ENCODE measurements at regions not wholly inside any gene's neighbourhood (a gene's known extent, or its start where the extent isn't known, plus 50 kb on each side); places are given as distances from the start of the nearest gene placed in this dataset.

DNA sequence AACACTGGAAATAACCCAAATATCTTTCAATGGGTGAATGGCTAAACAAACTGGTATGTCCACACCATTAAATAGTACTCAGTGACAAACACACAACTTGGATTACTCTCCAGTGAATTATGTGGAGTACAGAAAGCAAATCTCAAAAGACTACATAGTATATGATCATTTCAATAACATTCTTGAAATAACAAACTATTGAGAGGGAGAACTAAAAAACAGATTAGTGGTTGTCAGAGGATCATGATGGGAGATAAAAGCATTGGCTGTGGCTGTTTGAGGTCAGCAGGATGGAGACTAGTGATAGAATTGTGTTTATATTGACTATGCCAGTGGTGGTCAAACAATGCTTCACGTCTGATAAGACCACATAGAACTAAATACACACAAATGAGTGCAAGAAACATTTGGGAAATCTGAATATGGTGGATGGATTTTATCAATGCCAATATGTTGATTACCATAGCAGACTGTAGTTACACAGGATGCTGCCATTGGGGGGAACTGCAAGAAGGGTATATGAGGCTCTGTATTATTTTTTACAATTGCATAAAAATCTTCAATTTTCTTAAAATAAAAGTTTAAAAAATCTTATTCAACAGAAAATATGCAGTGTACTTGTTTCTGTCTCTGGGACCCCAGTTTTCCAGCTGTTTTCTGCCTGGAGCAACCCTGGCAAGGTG is 242.0 kb downstream of the TBXT start:
- no peaks in the 10 kb centered on the region for H3K4me1 ChIP-seq (ENCODE audit: control insufficient read depth, insufficient read depth, low read length)

DNA sequence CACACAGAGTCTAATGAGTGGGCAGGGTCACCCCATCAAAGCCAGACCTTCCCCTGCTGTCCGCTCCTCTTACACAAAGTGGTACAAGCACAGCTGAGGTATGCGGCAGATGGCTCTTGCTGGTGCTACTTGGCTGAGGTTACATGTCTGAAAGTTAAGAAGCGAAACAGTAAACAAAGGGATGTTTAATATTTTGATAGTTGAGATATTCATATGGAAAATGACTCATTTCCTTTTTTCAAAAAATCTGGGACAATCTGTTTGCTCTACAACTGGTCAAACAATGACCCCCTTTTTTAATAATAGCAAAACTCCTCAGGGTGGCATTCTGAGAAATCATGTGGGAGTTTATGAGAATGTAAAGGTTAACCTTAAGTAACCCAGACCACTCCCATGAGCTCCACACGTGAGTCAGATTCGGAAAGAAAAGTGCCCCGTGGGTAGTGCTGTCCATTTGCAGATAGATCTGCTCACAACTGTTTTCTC is 245.3 kb downstream of the TBXT start:
- H3K4me1 ChIP-seq (ENCODE audit: control insufficient read depth, insufficient read depth, low read length), result no peaks in the 10 kb centered on the region
- no peaks in the 10 kb centered on the region for H3K36me3 ChIP-seq (ENCODE audit: control insufficient read depth, insufficient read depth, low read length)
- no peaks in the 10 kb centered on the region for H3K9me3 ChIP-seq (ENCODE audit: control insufficient read depth, low read length)
- H3K27ac ChIP-seq (ENCODE audit: insufficient read depth, low read depth, low read length, poor library complexity, severe bottlenecking), result no peak overlapping the region
- 94 to 95% methylated on average over 6 of the region's 6 CpGs for WGBS, 2 experiments
- H3K27me3 ChIP-seq (ENCODE audit: control insufficient read depth, insufficient read depth, low read length, poor library complexity, severe bottlenecking), result no peaks in the 10 kb centered on the region
- no peak overlapping the region for H3K4me3 ChIP-seq (ENCODE audit: insufficient read depth, low read depth, low read length)

More for the DNA sequence above, 242.0 kb downstream of the TBXT start:
- WGBS, 2 experiments, result 86 to 100% methylated on average over 1 of the region's 1 CpG
- no peaks in the 10 kb centered on the region for H3K27me3 ChIP-seq (ENCODE audit: control insufficient read depth, insufficient read depth, low read length, poor library complexity, severe bottlenecking)
- H3K4me3 ChIP-seq (ENCODE audit: insufficient read depth, low read depth, low read length), result no peak overlapping the region
- no peak overlapping the region for H3K27ac ChIP-seq (ENCODE audit: insufficient read depth, low read depth, low read length, poor library complexity, severe bottlenecking)
- no peaks in the 10 kb centered on the region for H3K36me3 ChIP-seq (ENCODE audit: control insufficient read depth, insufficient read depth, low read length)
- H3K9me3 ChIP-seq (ENCODE audit: control insufficient read depth, low read length), result no peaks in the 10 kb centered on the region

DNA sequence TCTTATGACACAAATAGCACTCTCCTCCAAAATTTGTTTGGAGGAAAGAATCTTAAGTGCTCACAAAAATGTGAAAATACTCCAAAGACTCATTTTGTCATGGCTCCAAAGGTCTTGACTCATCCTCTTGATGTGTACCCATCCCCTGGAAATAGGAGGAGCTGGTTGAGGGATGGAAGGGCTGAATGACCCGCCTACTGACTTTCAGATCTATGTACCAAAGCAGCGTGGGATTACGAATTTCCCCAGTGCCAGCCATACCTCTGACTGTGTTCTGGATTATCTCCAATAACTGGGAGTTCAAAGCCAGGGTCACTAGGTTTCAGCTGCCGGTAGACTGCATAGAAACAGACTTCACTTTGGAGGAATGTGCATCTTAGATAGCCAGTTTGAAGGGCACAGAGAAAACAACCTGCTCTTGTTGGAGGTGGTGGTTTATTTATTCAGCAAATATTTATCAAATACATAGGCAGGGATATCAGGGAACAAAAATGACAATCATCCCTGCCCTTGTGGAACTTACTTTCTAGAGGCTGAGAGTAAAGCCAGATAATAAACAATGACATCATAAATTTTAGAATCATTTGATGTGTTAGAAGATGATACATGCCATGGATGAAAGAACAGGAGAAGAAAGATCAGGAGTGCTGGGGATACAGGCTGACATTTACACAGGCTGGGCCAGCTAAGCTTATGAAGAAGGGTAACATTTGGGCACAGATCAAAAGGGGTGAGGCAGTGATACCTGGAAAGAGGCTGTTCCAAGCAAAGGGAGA is 246.6 kb downstream of the TBXT start:
- no peaks in the 10 kb centered on the region for H3K9me3 ChIP-seq (ENCODE audit: control insufficient read depth, low read length)
- no peak overlapping the region for H3K27ac ChIP-seq (ENCODE audit: insufficient read depth, low read depth, low read length, poor library complexity, severe bottlenecking)
- no peaks in the 10 kb centered on the region for H3K4me1 ChIP-seq (ENCODE audit: control insufficient read depth, insufficient read depth, low read length)
- H3K36me3 ChIP-seq (ENCODE audit: control insufficient read depth, insufficient read depth, low read length), result no peaks in the 10 kb centered on the region
- no peak overlapping the region for H3K4me3 ChIP-seq (ENCODE audit: insufficient read depth, low read depth, low read length)
- H3K27me3 ChIP-seq (ENCODE audit: control insufficient read depth, insufficient read depth, low read length, poor library complexity, severe bottlenecking), result no peaks in the 10 kb centered on the region
- WGBS, 2 experiments, result 88 to 94% methylated on average over 4 of the region's 4 CpGs

DNA sequence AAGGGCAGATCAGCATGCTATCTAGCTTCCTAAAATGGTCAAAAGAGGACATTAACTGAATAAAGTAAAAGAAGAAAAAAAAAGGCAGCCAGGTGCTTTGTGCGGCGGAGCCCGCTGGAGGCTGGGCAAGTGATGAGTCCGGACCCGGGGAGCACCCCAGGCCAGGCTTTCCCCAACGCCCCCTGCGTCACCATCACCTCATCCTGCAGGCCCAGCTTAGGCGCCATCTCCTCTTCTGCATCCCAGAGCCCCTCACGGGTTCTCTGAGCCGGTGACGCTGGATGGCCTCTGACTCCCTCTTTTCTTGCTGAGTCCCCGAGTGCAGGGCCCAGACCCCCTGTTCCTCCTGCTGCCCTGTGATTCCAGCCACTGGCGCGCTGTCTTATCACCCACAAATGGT is 250.1 kb downstream of the TBXT start:
- no peaks in the 10 kb centered on the region for H3K4me1 ChIP-seq (ENCODE audit: control insufficient read depth, insufficient read depth, low read length)
- WGBS, 2 experiments, result 94 to 96% methylated on average over 14 of the region's 14 CpGs
- no peaks in the 10 kb centered on the region for H3K36me3 ChIP-seq (ENCODE audit: control insufficient read depth, insufficient read depth, low read length)
- no peak overlapping the region for H3K27ac ChIP-seq (ENCODE audit: insufficient read depth, low read depth, low read length, poor library complexity, severe bottlenecking)
- H3K4me3 ChIP-seq (ENCODE audit: insufficient read depth, low read depth, low read length), result no peak overlapping the region
- no peaks in the 10 kb centered on the region for H3K9me3 ChIP-seq (ENCODE audit: control insufficient read depth, low read length)
- no peaks in the 10 kb centered on the region for H3K27me3 ChIP-seq (ENCODE audit: control insufficient read depth, insufficient read depth, low read length, poor library complexity, severe bottlenecking)

DNA sequence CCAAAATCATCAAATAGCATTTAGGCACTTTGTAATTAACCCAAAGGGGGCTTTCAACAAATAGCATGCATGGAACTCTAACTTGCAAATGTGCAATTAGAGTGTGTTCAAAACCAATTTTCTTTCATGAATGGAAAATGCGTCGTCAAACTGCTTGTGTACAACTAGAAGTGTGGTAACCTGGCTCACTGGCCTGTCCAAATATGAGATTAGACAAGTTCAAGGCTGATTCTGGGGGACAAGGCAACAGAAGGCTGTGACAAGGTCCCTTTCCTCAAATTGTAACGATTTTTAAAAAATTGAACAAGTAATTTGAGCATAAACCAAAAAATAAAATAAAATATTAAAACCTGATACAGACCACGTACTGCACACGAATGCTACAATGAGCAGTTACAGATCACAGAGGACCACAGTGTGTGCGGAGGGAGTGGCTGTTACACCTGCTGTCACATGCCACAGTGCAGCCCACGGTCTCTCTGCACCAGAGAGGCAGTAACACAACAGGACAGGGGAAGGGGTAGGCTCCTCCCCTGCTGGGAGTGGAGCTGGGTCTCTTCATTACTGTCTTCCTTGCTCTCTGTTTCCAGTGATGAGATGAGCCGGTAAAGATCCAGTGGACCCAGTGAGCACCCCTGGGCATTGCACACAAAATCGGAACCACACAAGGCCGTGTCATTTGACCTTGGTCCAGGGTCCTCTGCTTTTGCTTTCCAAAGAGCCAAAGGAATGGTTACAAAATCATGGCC is 252.2 kb upstream of the PDE10A start:
- WGBS, 2 experiments, result 91 to 92% methylated on average over 9 to 10 of the region's 10 CpGs

DNA sequence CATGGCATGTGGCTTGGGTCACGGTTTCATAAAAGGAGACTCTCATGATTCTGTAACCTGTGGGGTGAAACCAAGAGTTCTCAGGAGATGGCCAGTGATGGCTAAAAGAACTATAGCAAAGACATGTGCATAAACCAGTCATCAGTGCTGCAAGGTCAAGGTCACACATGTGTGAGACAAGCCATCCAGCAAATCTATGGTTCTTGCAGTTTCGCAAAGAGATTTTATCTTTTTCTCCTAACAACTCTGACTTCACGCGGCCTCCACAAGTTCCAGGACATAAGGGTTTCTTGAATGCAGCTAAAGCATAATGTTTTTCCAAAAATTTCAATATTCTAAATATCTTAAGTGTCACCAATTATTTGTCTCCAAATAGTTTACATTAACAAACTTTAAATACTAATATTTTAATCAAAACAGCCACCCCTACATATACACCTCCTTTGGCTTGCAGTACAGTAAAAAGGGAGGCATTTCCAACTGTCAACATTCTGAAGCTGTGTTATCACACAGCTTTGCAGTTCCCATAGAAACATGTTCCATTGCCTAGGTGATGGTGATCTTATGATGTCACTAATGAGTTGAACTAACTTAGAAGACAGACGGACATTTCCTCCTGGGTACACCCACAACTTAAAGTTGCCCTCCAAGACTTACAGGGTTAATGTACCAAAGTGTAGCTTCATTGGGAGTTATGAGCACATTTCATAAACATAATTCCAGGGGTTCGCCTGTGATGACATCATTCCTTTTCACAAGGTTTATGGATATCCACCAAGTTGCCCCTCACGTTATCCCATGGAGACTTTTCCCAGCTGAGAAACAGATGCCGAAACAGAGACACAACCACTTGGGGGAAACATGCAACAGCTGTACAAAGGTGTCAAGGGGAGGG is 250.9 kb upstream of the PDE10A start:
- Histone ChIP-seq H3K9me3 (ENCODE audit: control insufficient read depth, low read length) (no peaks in the 10 kb centered on the region), H3K36me3 (ENCODE audit: control insufficient read depth, insufficient read depth, low read length) (no peaks in the 10 kb centered on the region), H3K27ac (ENCODE audit: insufficient read depth, low read depth, low read length, poor library complexity, severe bottlenecking) (no peak overlapping the region), H3K4me1 (ENCODE audit: control insufficient read depth, insufficient read depth, low read length) (no peaks in the 10 kb centered on the region), H3K4me3 (ENCODE audit: insufficient read depth, low read depth, low read length) (no peak overlapping the region), H3K27me3 (ENCODE audit: control insufficient read depth, insufficient read depth, low read length, poor library complexity, severe bottlenecking) (no peaks in the 10 kb centered on the region)
- WGBS, 2 experiments, result 94% methylated on average over 8 of the region's 8 CpGs

More for the DNA sequence above, 252.2 kb upstream of the PDE10A start:
- no peaks in the 10 kb centered on the region for H3K9me3 ChIP-seq (ENCODE audit: control insufficient read depth, low read length)
- no peaks in the 10 kb centered on the region for H3K4me1 ChIP-seq (ENCODE audit: control insufficient read depth, insufficient read depth, low read length)
- no peak overlapping the region for H3K27ac ChIP-seq (ENCODE audit: insufficient read depth, low read depth, low read length, poor library complexity, severe bottlenecking)
- no peak overlapping the region for H3K4me3 ChIP-seq (ENCODE audit: insufficient read depth, low read depth, low read length)
- H3K36me3 ChIP-seq (ENCODE audit: control insufficient read depth, insufficient read depth, low read length), result no peaks in the 10 kb centered on the region
- H3K27me3 ChIP-seq (ENCODE audit: control insufficient read depth, insufficient read depth, low read length, poor library complexity, severe bottlenecking), result no peaks in the 10 kb centered on the region

DNA sequence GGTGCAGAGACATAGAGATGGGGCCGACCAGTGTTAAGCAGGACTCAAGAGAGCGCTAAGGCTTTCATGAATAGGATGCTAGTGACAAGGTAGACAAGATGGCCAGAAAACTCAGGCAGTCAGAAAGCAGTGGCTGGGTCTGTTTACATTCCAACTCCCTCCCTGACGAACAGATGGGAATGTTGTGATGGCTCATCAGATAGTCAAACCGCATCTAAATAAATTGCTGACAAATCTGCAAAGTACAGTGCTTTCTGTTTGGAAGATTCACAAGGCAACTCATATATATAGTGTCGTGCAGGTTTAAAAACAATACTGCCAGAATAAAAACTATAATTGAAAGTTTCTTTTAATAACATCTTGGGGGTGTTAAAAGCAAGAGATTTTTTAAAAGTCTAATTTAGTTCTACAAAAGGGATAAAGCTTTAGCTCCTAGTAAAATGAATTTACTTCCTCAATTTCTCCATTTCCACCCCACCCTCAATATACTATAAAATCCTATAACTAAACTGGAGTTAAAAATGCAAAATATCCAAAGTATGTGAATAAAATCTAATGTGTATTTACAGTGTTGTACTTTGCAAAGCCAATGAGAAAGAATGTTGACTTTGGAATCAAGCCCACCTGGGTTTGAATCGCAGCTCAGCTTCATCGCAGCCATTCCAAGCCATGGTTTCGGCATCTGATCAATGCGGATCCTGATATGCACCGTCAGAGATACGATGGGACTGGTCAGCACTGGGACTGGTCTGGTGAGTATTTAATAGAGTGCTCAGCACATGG is 247.3 kb upstream of the PDE10A start:
- Histone ChIP-seq H3K27ac (ENCODE audit: insufficient read depth, low read depth, low read length, poor library complexity, severe bottlenecking) (no peak overlapping the region), H3K36me3 (ENCODE audit: control insufficient read depth, insufficient read depth, low read length) (no peaks in the 10 kb centered on the region), H3K27me3 (ENCODE audit: control insufficient read depth, insufficient read depth, low read length, poor library complexity, severe bottlenecking) (no peaks in the 10 kb centered on the region), H3K4me1 (ENCODE audit: control insufficient read depth, insufficient read depth, low read length) (no peaks in the 10 kb centered on the region), H3K4me3 (ENCODE audit: insufficient read depth, low read depth, low read length) (no peak overlapping the region), H3K9me3 (ENCODE audit: control insufficient read depth, low read length) (no peaks in the 10 kb centered on the region)
- 95% methylated on average over 10 of the region's 11 CpGs for WGBS, 2 experiments

DNA sequence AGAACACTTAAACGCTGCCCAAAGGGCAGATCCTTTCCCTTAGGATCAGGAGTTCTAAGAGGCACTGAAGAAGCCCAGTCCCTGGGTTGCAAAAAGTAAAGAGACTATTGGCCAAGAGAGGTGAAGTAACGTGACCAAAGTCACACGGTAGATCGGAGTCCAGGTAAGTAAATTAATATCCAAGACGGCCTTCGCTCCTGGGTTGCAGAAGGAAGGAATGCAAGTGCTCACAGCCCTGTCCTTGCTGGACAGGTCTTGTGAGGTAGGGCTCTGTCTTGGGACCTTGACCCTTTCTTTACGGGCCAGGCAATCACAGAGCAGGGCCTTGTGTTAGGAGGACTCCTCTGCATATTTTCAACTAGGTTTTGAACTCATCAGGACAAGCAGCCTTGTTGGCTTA is 243.7 kb upstream of the PDE10A start:
- H3K27me3 ChIP-seq (ENCODE audit: control insufficient read depth, insufficient read depth, low read length, poor library complexity, severe bottlenecking), result no peaks in the 10 kb centered on the region
- no peaks in the 10 kb centered on the region for H3K4me1 ChIP-seq (ENCODE audit: control insufficient read depth, insufficient read depth, low read length)
- no peaks in the 10 kb centered on the region for H3K9me3 ChIP-seq (ENCODE audit: control insufficient read depth, low read length)
- H3K4me3 ChIP-seq (ENCODE audit: insufficient read depth, low read depth, low read length), result no peak overlapping the region
- WGBS, 2 experiments, result 95 to 96% methylated on average over 7 of the region's 7 CpGs
- H3K27ac ChIP-seq (ENCODE audit: insufficient read depth, low read depth, low read length, poor library complexity, severe bottlenecking), result no peak overlapping the region
- no peaks in the 10 kb centered on the region for H3K36me3 ChIP-seq (ENCODE audit: control insufficient read depth, insufficient read depth, low read length)

DNA sequence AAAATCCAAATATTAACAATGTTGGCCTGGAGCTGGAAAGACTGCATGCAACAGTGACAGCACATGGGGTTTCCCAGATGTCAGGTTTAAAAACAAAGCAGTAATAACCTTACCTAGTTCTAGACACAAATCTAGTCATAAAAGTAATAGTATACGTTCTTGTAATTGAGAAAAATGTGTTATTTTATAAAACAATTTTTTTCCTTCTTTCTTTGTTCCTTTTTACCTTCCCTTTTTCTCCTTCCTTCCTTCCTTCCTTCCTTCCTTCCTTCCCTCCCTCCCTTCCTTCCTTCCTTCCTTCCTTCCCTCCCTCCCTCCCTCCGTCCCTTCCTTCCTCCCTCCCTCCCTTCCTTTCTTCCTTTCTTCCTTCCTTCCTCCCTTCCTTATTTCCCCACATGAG is 242.7 kb upstream of the PDE10A start:
- H3K27me3 ChIP-seq (ENCODE audit: control insufficient read depth, insufficient read depth, low read length, poor library complexity, severe bottlenecking), result no peaks in the 10 kb centered on the region
- no CpG with 5 or more reads among the region's 2 CpGs for WGBS, 2 experiments
- H3K4me3 ChIP-seq (ENCODE audit: insufficient read depth, low read depth, low read length), result no peak overlapping the region
- H3K4me1 ChIP-seq (ENCODE audit: control insufficient read depth, insufficient read depth, low read length), result no peaks in the 10 kb centered on the region
- H3K27ac ChIP-seq (ENCODE audit: insufficient read depth, low read depth, low read length, poor library complexity, severe bottlenecking), result no peak overlapping the region
- no peaks in the 10 kb centered on the region for H3K36me3 ChIP-seq (ENCODE audit: control insufficient read depth, insufficient read depth, low read length)
- no peaks in the 10 kb centered on the region for H3K9me3 ChIP-seq (ENCODE audit: control insufficient read depth, low read length)
